HG02870 (cell line): ENCODE measurements at regions not wholly inside any gene's neighbourhood (a gene's known extent, or its start where the extent isn't known, plus 50 kb on each side); places are given as distances from the start of the nearest gene placed in this dataset.

Experiments
- ATAC-seq: cut with Tn5 transposase; IDR thresholded peaks from one replicate; pipeline ENCODE4 v1.9.1; 2021; ENCODE audit warnings: mild to moderate bottlenecking, moderate library complexity; ENCODE audit not compliant: unreplicated experiment

DNA sequence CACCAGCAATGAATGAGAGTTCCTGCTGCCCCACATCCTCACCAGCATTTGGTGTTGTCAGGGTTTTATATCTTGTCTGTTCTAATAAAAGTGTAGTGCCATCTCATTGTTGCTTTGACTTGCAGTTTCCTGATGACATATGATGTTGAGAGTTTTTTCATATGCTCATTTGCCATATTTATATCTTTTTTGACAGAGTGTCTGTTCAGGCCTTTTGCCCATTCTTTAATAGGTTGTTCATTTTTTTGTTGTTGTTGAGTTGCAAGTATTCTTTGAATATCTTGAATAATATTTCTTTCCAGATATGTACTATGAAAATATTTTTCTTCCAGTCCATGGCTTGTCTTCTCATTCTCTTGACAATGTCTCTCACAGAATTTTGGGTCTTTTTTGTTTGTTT lies 111.7 kb upstream of the KCNJ15 start:
- ATAC-seq = no peak

DNA sequence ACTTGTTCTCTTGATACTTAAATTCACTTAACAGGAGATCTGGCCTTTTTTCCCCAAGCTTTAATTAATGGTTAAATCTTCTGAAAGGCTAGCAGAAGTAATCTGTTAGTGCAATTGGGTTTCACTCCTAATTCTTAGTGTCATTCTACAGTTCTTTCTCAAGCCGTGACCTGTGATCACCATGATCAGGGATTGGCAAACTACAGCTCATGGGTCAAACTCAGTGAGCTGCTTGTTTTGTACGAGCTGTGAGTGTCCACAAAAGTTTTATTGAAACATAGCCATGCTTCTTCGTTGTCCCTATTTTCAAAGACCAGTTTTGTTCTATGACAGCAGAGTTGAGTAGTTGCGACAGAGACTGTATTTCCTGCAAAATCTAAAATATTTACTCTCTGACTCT lies 109.4 kb upstream of the KCNJ15 start:
- ATAC-seq = no peak

DNA sequence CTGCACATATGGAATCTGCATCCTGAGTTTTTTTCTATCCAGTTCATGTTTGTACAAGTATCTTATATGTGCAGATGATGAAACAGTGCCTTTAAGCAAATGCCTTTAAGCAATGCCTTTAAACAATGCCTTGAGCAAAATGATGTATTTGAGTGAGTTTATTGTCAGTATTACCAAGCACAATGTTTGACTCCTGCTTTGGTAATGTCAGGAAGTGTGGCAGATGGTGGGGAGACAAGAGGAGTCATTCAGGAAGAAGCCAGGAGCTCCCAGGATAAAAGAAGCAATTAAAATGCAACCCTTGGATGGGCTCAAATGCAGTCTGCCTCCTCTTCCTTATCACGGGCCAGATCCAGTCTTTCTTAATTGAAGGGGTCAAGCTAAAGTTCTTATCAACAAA lies 108.7 kb upstream of the KCNJ15 start:
- no peak for ATAC-seq

GRCh38 chr21:38151021-38151645 lies 105.7 kb upstream of the KCNJ15 start:
- no peak for ATAC-seq

DNA sequence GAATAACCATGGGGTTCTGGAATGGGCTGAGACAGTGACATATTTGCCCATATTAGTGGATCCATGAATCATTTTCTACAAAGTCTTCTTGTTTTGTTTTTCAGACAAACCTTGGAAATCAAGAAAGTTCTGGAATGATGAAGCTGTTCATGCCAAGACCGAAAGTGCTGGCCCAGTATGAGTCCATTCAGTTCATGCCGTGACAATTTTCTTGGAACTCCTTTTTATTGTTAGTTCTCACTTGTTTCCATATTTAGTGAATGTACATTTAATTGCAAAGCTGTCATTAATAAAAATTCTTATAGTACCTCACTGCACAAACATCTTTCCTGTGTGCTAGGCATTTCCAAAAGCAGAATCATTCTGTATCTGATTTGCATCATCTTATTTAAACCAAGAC lies 100.6 kb upstream of the KCNJ15 start:
- ATAC-seq = no peak

DNA sequence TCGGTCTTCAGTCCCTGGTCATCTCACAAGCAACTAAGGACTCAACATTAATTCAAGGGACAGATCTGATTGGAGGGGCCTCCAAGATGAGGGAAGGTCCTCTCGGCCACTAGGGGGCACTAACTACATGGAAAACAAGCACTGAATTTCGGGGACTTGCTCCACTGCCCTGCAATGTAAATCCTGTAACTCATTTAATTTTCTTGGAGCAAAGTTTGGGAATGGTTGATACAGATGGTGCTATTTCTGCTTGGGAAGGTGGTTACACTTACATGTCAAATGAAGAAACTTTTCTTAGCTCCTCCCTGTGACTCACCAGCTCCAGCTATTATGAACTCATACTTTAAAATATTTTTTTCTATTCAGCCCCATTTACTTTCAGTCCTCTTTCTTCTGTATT lies 97.4 kb upstream of the KCNJ15 start:
- no peak for ATAC-seq

DNA sequence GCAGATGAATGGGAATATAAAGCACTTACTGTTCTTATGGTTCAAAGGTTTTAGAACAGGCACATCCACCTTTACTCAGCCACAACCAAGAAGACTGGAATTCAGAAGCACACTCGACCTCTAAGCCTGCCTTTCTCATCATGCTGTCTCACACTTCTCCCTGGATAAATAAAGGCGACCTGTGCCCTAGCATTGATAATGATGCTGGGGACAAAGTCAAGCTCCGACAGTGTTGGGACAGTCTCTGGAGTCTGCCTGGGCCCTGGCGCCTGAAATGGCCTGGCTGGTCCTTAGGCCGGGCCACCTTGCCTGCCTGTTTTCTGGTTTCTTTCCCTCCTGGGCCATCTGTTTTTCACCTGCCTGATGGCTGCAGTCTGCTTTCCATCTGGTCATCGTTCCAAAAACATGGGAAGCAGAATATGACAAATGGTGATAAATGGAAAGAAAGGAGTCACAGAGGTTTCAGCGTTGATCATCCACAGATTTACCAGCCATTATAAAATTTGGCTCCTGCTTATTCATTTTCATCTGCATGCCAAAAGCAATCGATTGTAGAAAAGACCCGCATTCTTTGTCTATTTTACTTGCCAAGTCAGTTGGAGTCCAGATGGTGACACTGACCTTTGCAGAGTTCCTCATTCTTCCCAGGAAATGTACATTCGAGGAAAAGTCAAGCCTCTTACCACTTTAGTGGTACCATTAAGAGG lies 91.2 kb upstream of the KCNJ15 start:
- ATAC-seq = no peak

- no peak for ATAC-seq
Measured at GRCh38 chr21:38166173-38166535, 90.6 kb upstream of the KCNJ15 start.

DNA sequence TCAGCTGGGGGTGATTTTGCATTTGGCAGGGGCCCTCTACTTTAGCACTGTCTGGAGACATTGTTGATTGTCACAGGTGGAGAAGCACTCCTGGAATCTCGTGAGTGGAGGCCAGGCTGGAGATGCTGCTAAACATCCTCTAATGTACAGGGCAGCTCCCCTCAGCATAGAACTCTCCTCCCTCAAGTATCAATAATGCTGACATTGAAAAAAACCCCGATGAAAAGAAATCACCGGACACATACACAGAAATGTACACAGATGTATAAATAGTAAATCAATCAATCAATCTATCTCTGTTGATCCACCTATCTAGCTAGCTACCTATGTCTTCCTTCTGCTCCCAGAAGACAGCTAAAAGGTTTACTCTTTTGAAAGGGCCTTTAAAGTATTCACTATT lies 89.4 kb upstream of the KCNJ15 start:
- no peak for ATAC-seq

- no peak for ATAC-seq
Measured at GRCh38 chr21:38170283-38170682, 86.5 kb upstream of the KCNJ15 start.

- ATAC-seq = no peak
Measured at GRCh38 chr21:38170704-38171682, 85.8 kb upstream of the KCNJ15 start.

GRCh38 chr21:38171723-38172344 lies 85.0 kb upstream of the KCNJ15 start:
- no peak for ATAC-seq

DNA sequence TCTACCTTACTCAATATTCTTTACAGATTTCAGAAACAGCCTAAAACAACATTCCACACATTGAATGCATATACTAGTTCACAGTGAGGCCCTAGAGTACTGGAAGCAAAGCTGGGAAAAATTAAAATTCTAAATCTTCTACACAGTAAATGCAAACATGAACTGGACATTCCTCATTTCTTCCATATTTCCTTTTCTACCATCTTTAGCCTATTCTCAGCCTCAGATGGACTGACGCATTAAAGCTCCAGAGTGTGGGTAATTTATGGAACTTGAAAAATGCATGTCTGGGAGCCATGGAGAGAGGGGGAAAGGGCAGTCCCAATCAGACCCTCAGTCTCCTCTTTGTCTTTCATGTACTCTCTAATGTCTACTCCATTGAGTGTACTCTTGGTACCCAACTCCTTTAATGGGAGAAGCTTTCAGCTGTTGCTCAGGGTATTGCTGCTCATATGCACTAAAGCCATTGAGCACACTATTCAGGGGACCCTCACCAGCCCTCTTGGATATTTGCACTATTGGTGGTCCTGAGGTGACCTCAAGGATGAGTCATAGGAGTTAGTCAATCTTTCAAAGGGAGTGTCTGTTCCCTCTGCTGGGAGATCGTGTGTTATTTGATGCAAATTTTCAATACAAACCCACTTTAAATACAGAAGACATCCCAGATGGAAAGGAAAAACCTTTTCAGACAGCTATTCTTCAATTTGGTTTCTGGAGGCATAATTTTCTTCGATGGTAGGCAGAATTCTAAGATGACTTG lies 83.3 kb upstream of the KCNJ15 start:
- ATAC-seq = no peak

DNA sequence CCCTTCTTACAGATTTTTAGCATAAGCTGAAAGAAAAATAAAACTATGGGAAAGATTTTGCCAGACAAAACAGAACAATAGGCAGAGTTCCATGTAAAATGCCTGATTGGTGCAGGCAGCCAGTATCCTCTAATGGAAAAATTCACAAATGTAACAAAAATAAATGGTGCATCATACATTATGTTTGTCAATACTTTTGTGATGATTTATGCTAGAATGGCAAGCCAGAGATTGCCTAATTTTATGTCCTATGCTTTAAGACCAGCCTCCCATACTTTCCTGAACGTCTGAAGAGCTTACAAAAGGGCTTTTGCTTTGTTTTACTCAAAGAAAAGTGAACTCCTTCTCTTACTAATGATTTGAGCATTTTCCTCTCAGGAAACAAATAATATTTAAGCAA lies 81.5 kb upstream of the KCNJ15 start:
- no peak for ATAC-seq

GRCh38 chr21:38177919-38178652 lies 78.7 kb upstream of the KCNJ15 start:
- no peak for ATAC-seq

DNA sequence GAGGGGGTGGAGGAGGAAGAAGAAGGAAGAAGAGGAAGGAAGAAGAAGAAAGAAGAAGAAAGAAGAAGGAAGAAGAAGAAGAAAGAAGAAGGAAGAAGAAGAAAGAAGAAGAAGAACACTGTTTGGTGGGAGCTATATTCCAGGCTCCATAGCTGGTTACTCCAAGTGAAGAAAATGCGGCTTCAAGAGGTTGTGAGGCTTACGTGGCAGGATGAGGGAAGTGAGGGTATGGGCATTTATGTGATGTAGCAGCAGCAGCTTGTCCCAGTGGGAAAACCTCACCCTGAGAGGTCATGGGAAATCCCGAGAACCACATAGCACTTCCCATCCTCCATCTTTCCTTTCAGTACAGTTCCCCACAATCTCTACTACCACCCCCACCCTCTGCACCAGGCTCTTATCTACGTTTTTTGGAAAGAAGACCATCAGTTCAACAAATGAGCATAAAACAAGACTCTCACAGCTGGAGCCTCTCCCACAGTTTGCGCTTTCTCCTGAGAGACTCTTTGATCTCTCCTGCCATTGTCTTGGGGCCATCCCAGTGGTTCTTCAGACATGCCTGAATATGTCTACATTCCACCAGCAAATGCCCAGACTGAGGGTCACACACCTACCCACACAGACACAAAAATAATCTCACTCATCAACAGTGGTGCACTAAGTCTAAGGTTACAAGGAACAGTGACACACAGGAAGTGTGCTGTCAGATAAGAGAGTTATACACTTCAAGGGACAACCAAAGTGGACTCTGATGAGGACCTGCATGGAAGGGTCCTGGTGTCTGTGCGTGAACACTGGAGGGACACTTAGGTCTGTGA lies 77.9 kb upstream of the KCNJ15 start:
- no peak for ATAC-seq

- no peak for ATAC-seq
Measured at GRCh38 chr21:38179511-38179910, 77.3 kb upstream of the KCNJ15 start.

- no peak for ATAC-seq
Measured at GRCh38 chr21:38181096-38181495, 75.7 kb upstream of the KCNJ15 start.

DNA sequence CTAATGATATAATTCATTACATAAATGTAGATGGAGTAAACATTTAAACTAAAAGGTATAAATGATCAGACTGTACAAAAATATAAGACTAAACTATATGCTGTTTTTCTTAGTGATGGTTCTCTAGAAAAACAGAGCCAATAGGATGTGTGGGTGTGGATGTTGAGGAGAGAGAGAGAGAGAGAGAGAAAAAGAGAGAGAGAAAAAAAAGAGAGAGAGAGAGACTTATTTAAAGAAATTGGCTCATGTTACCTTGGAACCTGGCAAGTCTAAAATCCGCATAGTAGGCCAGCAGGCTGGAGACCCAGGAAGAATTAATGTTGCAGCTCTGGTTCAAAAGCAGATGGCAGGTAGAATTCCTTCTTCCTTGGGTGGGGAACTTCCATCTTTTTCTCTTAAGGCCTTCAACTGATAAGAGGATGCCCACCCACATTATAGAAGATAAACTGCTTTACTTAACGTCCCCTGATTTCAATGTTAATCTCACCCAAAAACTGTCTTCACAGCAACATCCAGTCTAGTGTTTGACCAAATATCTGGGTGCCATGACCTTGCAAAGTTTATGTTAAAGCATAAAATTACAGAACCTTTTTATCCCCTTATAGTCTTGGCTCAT lies 74.3 kb upstream of the KCNJ15 start:
- no peak for ATAC-seq
